GM12878 (cell line): ENCODE measurements at regions not wholly inside any gene's neighbourhood (a gene's known extent, or its start where the extent isn't known, plus 50 kb on each side); places are given as distances from the start of the nearest gene placed in this dataset.
"Not testable (repeated sequence)": the region's sequence is repeated elsewhere in the genome, so short reads cannot be mapped to it uniquely, and the experiment has no call there.

Source experiments
- ATAC-seq: fragments of 200-7000 bp; cut with Tn5 transposase; 3 replicates; pipeline ENCODE4 v1.9.1; 2020; ENCODE audit warnings: mild to moderate bottlenecking, moderate library complexity
- BruUV-seq: library from RNA; stranded (reverse); fragments of 400-500 nt; replicated peaks from 2 replicates; lab custom pipeline; 2021; lab: Mats Ljungman, UMichigan
- CTCF ChIA-PET: fragments of 300-600 bp; sonication (Branson Sonifier 250); formaldehyde crosslinking; extraction: SDS; loops from one replicate; lab custom pipeline; 2021; ENCODE audit warnings: inconsistent platforms; lab: Yijun Ruan, JAX
- POLR2A ChIA-PET: fragments of 350-600 bp; formaldehyde crosslinking; extraction: SDS; loops from one replicate; lab custom pipeline; 2021; ENCODE audit warnings: inconsistent platforms; lab: Charles Lee
- RAD21 ChIA-PET: fragments of 300-600 bp; sonication (Branson Sonifier 250); formaldehyde crosslinking; loops from one replicate; lab custom pipeline; 2023; ENCODE audit warnings: antibody characterized with exemption; ENCODE audit not compliant: unreplicated experiment; lab: Charles Lee
- SMC1A ChIA-PET: fragments of 300-600 bp; sonication (Branson Sonifier 250); formaldehyde crosslinking; loops from one replicate; lab custom pipeline; 2023; ENCODE audit not compliant: unreplicated experiment, uncharacterized antibody; lab: Charles Lee
- DNase-seq: peaks from one replicate; pipeline ENCODE4 v3.0.0-alpha.2; 2011; ENCODE audit warnings: low read depth, low spot score
- FAIRE-seq: peaks from 3 replicates; lab custom pipeline; 2011; peaks lifted over from hg19 to GRCh38; lab: Jason Lieb, UNC
- H2AFZ ChIP-seq: 2 replicates; pipeline ENCODE4 v1.6.0; 2011; ENCODE audit warnings: low read depth, low read length, control low read depth; ENCODE audit not compliant: control insufficient read depth
- H3K27ac ChIP-seq: 2 replicates; pipeline ENCODE4 v1.5.1; 2011; ENCODE audit warnings: control low read depth; ENCODE audit not compliant: control insufficient read depth, insufficient read depth
- H3K27me3 ChIP-seq, 2 experiments: replicated peaks in 1 of 2; 2 replicates each; pipeline versions ENCODE4 v1.6.0 to v1.6.1; 2011; ENCODE audit warnings: low read length in 1 of 2; ENCODE audit not compliant: control insufficient read depth in 2 of 2, insufficient read depth in 2 of 2
- H3K36me3 ChIP-seq, 2 experiments: 2 replicates each; pipeline ENCODE4 v1.5.1; 2011; ENCODE audit warnings: low read length in 1 of 2; ENCODE audit not compliant: control insufficient read depth in 2 of 2, insufficient read depth in 2 of 2
- H3K4me1 ChIP-seq: 2 replicates; pipeline ENCODE4 v1.6.1; 2011; ENCODE audit warnings: mild to moderate bottlenecking, low read length, moderate library complexity, mixed read lengths; ENCODE audit not compliant: control insufficient read depth, insufficient read depth
- H3K4me2 ChIP-seq: 2 replicates; pipeline ENCODE4 v1.6.0; 2011; ENCODE audit warnings: control low read depth; ENCODE audit not compliant: control insufficient read depth, insufficient read depth
- H3K4me3 ChIP-seq: fragments of 200-600 bp; sonication (generic); 2 replicates; pipeline ENCODE4 v1.5.1; 2016
- H3K79me2 ChIP-seq: 2 replicates; pipeline ENCODE4 v1.6.0; 2011; ENCODE audit warnings: low read length; ENCODE audit not compliant: control insufficient read depth, insufficient read depth
- H3K9ac ChIP-seq: 2 replicates; pipeline ENCODE4 v1.8.0; 2011; ENCODE audit warnings: low read length, control low read depth, mixed read lengths; ENCODE audit not compliant: control insufficient read depth, insufficient read depth
- H3K9me3 ChIP-seq: replicated peaks from 3 replicates; pipeline ENCODE4 v1.5.1; 2011; ENCODE audit warnings: mild to moderate bottlenecking, low read length; ENCODE audit not compliant: control insufficient read depth, insufficient read depth
- H4K20me1 ChIP-seq: 2 replicates; pipeline ENCODE4 v1.6.0; 2011; ENCODE audit not compliant: control insufficient read depth, insufficient read depth
- GABPA ChIP-seq: IDR thresholded peaks from 2 replicates; pipeline ENCODE4 v1.6.1; 2014; ENCODE audit warnings: antibody characterized with exemption, low read depth, mild to moderate bottlenecking, inconsistent platforms
- GATAD2B ChIP-seq: fragments of 450-650 bp; conservative IDR thresholded peaks from 2 replicates; pipeline ENCODE4 v1.6.1; 2017; ENCODE audit warnings: low read depth, mild to moderate bottlenecking, moderate library complexity
- NBN ChIP-seq: fragments of 450-650 bp; IDR thresholded peaks from 2 replicates; pipeline ENCODE4 v1.6.1; 2016
- PAX5 ChIP-seq: IDR thresholded peaks from 2 replicates; pipeline ENCODE4 v1.6.1; 2011; ENCODE audit warnings: low read depth, low read length, borderline replicate concordance
- RAD21 ChIP-seq: IDR thresholded peaks from 2 replicates; pipeline ENCODE4 v1.6.1; 2011; ENCODE audit warnings: mild to moderate bottlenecking, low read depth, low read length, moderate library complexity; ENCODE audit not compliant: insufficient read depth
- ZNF274 ChIP-seq: IDR thresholded peaks from one replicate; pipeline ENCODE4 v1.8.0; 2011; ENCODE audit not compliant: insufficient read length, insufficient read depth
- WGBS: methylation state at CpG from one replicate; pipeline ENCODE4 v1.1.6; 2016; ENCODE audit warnings: low lambda C conversion rate; ENCODE audit not compliant: insufficient replicate concordance, insufficient coverage; ENCODE audit errors: missing lambda C conversion rate; 5-methylcytosine and 5-hydroxymethylcytosine counted together
- in situ Hi-C: fragments of 300-500 bp; cut with MboI; formaldehyde crosslinking; loops from 9 replicates; pipeline ENCODE4 v1.14.3; 2018; ENCODE audit warnings: mixed read lengths
- intact Hi-C: fragments of 100-400 bp; cut with micrococcal nuclease; formaldehyde crosslinking; loops from one replicate; pipeline ENCODE4 v1.14.2; 2022; ENCODE audit not compliant: unreplicated experiment
- TF ChIP-seq, protein P1 (sequence below): fragments of 450-650 bp; IDR thresholded peaks from 2 replicates; pipeline ENCODE4 v1.6.1; 2017; ENCODE audit warnings: mild to moderate bottlenecking, moderate library complexity

DNA sequence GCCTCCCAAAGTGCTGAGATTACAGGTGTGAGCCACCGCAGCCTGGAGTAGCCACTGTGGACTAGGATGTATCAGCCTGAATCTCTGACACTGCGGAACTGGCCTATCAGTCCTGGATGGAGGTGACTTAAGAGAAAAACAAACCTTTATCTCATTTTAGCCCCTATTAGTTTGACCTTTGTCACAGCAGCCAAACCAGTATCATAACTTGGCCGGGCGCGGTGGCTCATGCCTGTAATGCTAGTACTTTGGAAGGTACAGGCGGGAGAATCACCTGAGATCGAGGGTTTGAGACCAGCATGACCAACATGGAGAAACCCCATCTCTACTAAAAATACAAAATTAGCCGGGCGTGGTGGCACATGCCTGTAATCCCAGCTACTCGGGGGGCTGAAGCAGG is 51.8 kb upstream of the USP7 start:
- Histone ChIP-seq H3K9ac (no peak overlapping the region), H3K27ac (no peak overlapping the region), H4K20me1 (no peaks in the 10 kb centered on the region), H2AFZ (no peak overlapping the region), H3K4me1 (no peaks in the 10 kb centered on the region), H3K4me3 (no peak overlapping the region), H3K9me3 (peaks cover 7% of the 10 kb centered on the region), H3K27me3 (no peaks in the 10 kb centered on the region), H3K36me3 (no peaks in the 10 kb centered on the region), H3K79me2 (no peaks in the 10 kb centered on the region), H3K4me2 (no peak overlapping the region)
- SMC1A ChIA-PET: no interaction called here
- CTCF ChIA-PET: no interaction called here
- DNase-seq: no peak
- RAD21 ChIA-PET: no interaction called here
- TF ChIP-seq, protein P1, sequence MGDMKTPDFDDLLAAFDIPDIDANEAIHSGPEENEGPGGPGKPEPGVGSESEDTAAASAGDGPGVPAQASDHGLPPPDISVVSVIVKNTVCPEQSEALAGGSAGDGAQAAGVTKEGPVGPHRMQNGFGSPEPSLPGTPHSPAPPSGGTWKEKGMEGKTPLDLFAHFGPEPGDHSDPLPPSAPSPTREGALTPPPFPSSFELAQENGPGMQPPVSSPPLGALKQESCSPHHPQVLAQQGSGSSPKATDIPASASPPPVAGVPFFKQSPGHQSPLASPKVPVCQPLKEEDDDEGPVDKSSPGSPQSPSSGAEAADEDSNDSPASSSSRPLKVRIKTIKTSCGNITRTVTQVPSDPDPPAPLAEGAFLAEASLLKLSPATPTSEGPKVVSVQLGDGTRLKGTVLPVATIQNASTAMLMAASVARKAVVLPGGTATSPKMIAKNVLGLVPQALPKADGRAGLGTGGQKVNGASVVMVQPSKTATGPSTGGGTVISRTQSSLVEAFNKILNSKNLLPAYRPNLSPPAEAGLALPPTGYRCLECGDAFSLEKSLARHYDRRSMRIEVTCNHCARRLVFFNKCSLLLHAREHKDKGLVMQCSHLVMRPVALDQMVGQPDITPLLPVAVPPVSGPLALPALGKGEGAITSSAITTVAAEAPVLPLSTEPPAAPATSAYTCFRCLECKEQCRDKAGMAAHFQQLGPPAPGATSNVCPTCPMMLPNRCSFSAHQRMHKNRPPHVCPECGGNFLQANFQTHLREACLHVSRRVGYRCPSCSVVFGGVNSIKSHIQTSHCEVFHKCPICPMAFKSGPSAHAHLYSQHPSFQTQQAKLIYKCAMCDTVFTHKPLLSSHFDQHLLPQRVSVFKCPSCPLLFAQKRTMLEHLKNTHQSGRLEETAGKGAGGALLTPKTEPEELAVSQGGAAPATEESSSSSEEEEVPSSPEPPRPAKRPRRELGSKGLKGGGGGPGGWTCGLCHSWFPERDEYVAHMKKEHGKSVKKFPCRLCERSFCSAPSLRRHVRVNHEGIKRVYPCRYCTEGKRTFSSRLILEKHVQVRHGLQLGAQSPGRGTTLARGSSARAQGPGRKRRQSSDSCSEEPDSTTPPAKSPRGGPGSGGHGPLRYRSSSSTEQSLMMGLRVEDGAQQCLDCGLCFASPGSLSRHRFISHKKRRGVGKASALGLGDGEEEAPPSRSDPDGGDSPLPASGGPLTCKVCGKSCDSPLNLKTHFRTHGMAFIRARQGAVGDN: no peak
- TF ChIP-seq NBN (no peak), GABPA (no peak), RAD21 (no peak), GATAD2B (no peak), ZNF274 (no peak), PAX5 (no peak)
- BruUV-seq: no TSS peak
- ATAC-seq: no peak
- WGBS: 83% methylated on average over 9 of the region's 10 CpGs
- in situ Hi-C loops: no loop called here
- no peak for FAIRE-seq
- intact Hi-C loops: no loop called here
- POLR2A ChIA-PET: no interaction called here

GRCh38 chr16:9016005-9016404 is 52.3 kb upstream of the USP7 start:
- BruUV-seq, H3K79me2 ChIP-seq, H3K4me1 ChIP-seq, CTCF ChIA-PET, H3K9me3 ChIP-seq, POLR2A ChIA-PET, DNase-seq, H3K27me3 ChIP-seq, H3K4me3 ChIP-seq, FAIRE-seq, H4K20me1 ChIP-seq, H3K4me2 ChIP-seq, in situ Hi-C loops, SMC1A ChIA-PET, RAD21 ChIA-PET, H3K36me3 ChIP-seq, ATAC-seq, H3K27ac ChIP-seq, H2AFZ ChIP-seq, intact Hi-C loops, H3K9ac ChIP-seq: not testable (repeated sequence)
- 100% methylated on average over 1 of the region's 1 CpG for WGBS
